ENCODE measurements at regions not wholly inside any gene's neighbourhood (a gene's known extent, or its start where the extent isn't known, plus 50 kb on each side); places are given as distances from the start of the nearest gene placed in this dataset.

DNA sequence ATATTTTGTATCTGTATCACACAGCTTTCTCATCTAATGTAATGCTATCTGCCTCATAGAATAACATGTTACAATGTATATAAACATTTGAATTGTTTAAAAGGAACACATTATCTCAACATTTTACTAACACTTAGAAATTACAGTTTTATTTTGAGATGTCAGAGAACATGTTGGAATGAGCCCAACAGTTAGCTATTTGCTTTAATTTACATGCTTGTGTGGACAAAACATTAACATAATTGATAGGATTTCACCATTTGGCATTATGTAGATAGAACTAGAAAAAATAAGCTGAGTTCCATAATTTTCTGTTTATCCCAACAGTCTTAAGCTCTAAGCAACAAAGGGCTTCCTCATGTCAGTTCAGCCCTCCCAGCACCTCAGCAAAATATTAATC lies 330.9 kb downstream of the LMBRD1 start:
- Histone ChIP-seq H2BK5ac (ENCODE audit: insufficient read length, low read length) (no peak overlapping the region), H2BK15ac (ENCODE audit: low read depth, low read length) (no peak overlapping the region), H3K23ac (ENCODE audit: insufficient read length, low read depth, low read length) (no peak overlapping the region), H2BK12ac (ENCODE audit: insufficient read length, low read depth, low read length) (no peak overlapping the region), H3K79me2 (ENCODE audit: insufficient read depth, low read length) (no peaks in the 10 kb centered on the region), H3K9ac (ENCODE audit: extremely low read depth, insufficient read length, low read length) (no peak overlapping the region), H4K20me1 (ENCODE audit: control insufficient read depth, insufficient read depth, insufficient read length) (no peaks in the 10 kb centered on the region), H4K5ac (ENCODE audit: insufficient read length, low read depth, low read length) (no peak overlapping the region), H3K9me3 (ENCODE audit: control insufficient read depth, low read depth, low read length) (no peaks in the 10 kb centered on the region), H2BK20ac (ENCODE audit: low read depth, low read length, poor library complexity, severe bottlenecking) (no peak overlapping the region), H4K91ac (ENCODE audit: insufficient read length, low read depth, low read length) (no peak overlapping the region), H3K23me2 (ENCODE audit: insufficient read length, low read depth, low read length, poor library complexity, severe bottlenecking) (no peaks in the 10 kb centered on the region), H3K4me2 (ENCODE audit: insufficient read depth, insufficient read length, low read length) (no peak overlapping the region), H3K79me1 (ENCODE audit: insufficient read depth, low read depth, low read length, poor library complexity, severe bottlenecking) (no peaks in the 10 kb centered on the region), H2AFZ (ENCODE audit: low read length) (no peak overlapping the region), H2AK5ac (ENCODE audit: insufficient read length, low read length) (no peak overlapping the region), H3K27ac (ENCODE audit: insufficient read length, low read depth, low read length) (no peak overlapping the region), H3K14ac (ENCODE audit: insufficient read depth, low read length) (no peak overlapping the region), H3K4me1 (ENCODE audit: insufficient read depth, low read length) (no peaks in the 10 kb centered on the region), H2BK120ac (ENCODE audit: low read depth, low read length, poor library complexity, severe bottlenecking) (no peak overlapping the region), H3K56ac (ENCODE audit: insufficient read length, low read depth, low read length) (no peak overlapping the region), H3K4ac (ENCODE audit: low read depth, low read length) (no peak overlapping the region), H3K18ac (ENCODE audit: insufficient read length, low read depth, low read length) (no peak overlapping the region), H3K27me3 (ENCODE audit: insufficient read depth, low read length) (no peaks in the 10 kb centered on the region), H3T11ph (ENCODE audit: low read length) (no peak overlapping the region), H4K8ac (replicated peaks; ENCODE audit: insufficient read length, low read depth, low read length) (no peak overlapping the region)
- no peak for DNase-seq
- Mint-ChIP-seq H3K27me3 (ENCODE audit: low read depth) (no peaks in the 10 kb centered on the region), H3K4me1 (no peaks in the 10 kb centered on the region), H3K36me3 (ENCODE audit: insufficient read depth in 1 of 3, low read depth in 3 of 3) (peaks cover 0 to 5% (median 0%) of the 10 kb centered on the region in 3 experiments; a peak in 3 of 7 replicates), H3K4me3 (no peak overlapping the region), H3K27ac (no peak overlapping the region), H3K9me3 (peaks cover 0 to 3% of the 10 kb centered on the region in 2 experiments; a peak in 2 of 5 replicates)
- TF ChIP-seq, protein P1, sequence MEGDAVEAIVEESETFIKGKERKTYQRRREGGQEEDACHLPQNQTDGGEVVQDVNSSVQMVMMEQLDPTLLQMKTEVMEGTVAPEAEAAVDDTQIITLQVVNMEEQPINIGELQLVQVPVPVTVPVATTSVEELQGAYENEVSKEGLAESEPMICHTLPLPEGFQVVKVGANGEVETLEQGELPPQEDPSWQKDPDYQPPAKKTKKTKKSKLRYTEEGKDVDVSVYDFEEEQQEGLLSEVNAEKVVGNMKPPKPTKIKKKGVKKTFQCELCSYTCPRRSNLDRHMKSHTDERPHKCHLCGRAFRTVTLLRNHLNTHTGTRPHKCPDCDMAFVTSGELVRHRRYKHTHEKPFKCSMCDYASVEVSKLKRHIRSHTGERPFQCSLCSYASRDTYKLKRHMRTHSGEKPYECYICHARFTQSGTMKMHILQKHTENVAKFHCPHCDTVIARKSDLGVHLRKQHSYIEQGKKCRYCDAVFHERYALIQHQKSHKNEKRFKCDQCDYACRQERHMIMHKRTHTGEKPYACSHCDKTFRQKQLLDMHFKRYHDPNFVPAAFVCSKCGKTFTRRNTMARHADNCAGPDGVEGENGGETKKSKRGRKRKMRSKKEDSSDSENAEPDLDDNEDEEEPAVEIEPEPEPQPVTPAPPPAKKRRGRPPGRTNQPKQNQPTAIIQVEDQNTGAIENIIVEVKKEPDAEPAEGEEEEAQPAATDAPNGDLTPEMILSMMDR (conservative IDR thresholded peaks at IDR 0.05), result no peak

All from H9 (cell line).